HepG2 (cell line): ENCODE measurements at regions not wholly inside any gene's neighbourhood (a gene's known extent, or its start where the extent isn't known, plus 50 kb on each side); places are given as distances from the start of the nearest gene placed in this dataset.

Experiments
- ATAC-seq: fragments of 200-7000 bp; cut with Tn5 transposase; 3 replicates; pipeline ENCODE4 v1.9.1; 2020; ENCODE audit warnings: mild to moderate bottlenecking, moderate library complexity
- BruUV-seq: library from RNA; stranded (reverse); fragments of 400-500 nt; replicated peaks from 2 replicates; lab custom pipeline; 2021; lab: Mats Ljungman, UMichigan
- CTCF ChIA-PET: fragments of 300-600 bp; formaldehyde crosslinking; extraction: SDS; loops from one replicate; lab custom pipeline; 2021; ENCODE audit warnings: low total read pairs, inconsistent platforms, low intra/inter-chr PET ratio; lab: Yijun Ruan, JAX
- POLR2A ChIA-PET: fragments of 350-600 bp; sonication (Branson Sonifier 250); formaldehyde crosslinking; loops from one replicate; lab custom pipeline; 2020; ENCODE audit warnings: antibody characterized with exemption, inconsistent platforms; lab: Yijun Ruan, JAX
- DNase-seq: peaks from one replicate; pipeline ENCODE4 v3.0.0-alpha.2; 2015; ENCODE audit warnings: low spot score
- FAIRE-seq: peaks from 3 replicates; lab custom pipeline; 2011; peaks lifted over from hg19 to GRCh38; lab: Jason Lieb, UNC
- H2AFZ ChIP-seq: one replicate; pipeline ENCODE4 v1.6.1; 2011; ENCODE audit warnings: low read length, inconsistent platforms
- H3K27ac ChIP-seq: fragments of 300-600 bp; 3 replicates; pipeline ENCODE4 v1.8.0; 2011; ENCODE audit warnings: mixed run types, mild to moderate bottlenecking, mixed read lengths, low read length, inconsistent platforms; ENCODE audit not compliant: insufficient read depth; ENCODE audit errors: extremely low read length
- H3K27me3 ChIP-seq, 2 experiments: fragments of 200-600 bp in 1 of 2; 2 replicates in 1 of 2; 3 replicates in 1 of 2; pipeline versions ENCODE4 v1.6.0 to v1.8.0; 2011; ENCODE audit warnings: low read length in 2 of 2, mild to moderate bottlenecking in 2 of 2, moderate library complexity in 2 of 2, inconsistent platforms in 1 of 2; ENCODE audit not compliant: insufficient read depth in 2 of 2, control insufficient read depth in 1 of 2
- H3K36me3 ChIP-seq, 2 experiments: fragments of 200-600 bp in 1 of 2; replicated peaks in 1 of 2; 2 replicates in 1 of 2; 3 replicates in 1 of 2; pipeline versions ENCODE4 v1.5.1 to v1.8.0; 2011; ENCODE audit warnings: low read length in 2 of 2, inconsistent platforms in 1 of 2; ENCODE audit not compliant: insufficient read depth in 2 of 2, control insufficient read depth in 1 of 2
- H3K4me1 ChIP-seq: 2 replicates; pipeline ENCODE4 v1.5.1; 2012; ENCODE audit warnings: low read length, inconsistent platforms; ENCODE audit not compliant: insufficient read depth
- H3K4me2 ChIP-seq: 2 replicates; pipeline ENCODE4 v1.6.0; 2011; ENCODE audit warnings: low read depth, low read length, inconsistent platforms
- H3K4me3 ChIP-seq, 3 experiments: fragments of 200-600 bp in 1 of 3; sonication (generic), shearing (Covaris generic) in 1 of 3; replicated peaks in 1 of 3; 2 replicates each; pipeline ENCODE4 v1.5.1; 2011 to 2016; ENCODE audit warnings: low read length in 3 of 3, inconsistent platforms in 2 of 3, low read depth in 2 of 3, mild to moderate bottlenecking in 2 of 3, control low read depth in 1 of 3, mixed read lengths in 1 of 3; ENCODE audit not compliant: insufficient read depth in 1 of 3
- H3K79me2 ChIP-seq: one replicate; pipeline ENCODE4 v1.6.1; 2011; ENCODE audit warnings: low read length, inconsistent platforms; ENCODE audit not compliant: insufficient read depth
- H3K9ac ChIP-seq: 2 replicates; pipeline ENCODE4 v1.6.0; 2011; ENCODE audit warnings: mild to moderate bottlenecking, low read depth, low read length, inconsistent platforms; ENCODE audit not compliant: insufficient read depth
- H3K9me3 ChIP-seq: 2 replicates; pipeline ENCODE4 v1.5.1; 2012; ENCODE audit warnings: mild to moderate bottlenecking, low read length
- H4K20me1 ChIP-seq: 2 replicates; pipeline ENCODE4 v1.6.0; 2011; ENCODE audit warnings: inconsistent platforms, mild to moderate bottlenecking, low read length, moderate library complexity; ENCODE audit not compliant: insufficient read depth
- ARHGAP35 ChIP-seq: sonication (generic); formaldehyde crosslinking; IDR thresholded peaks from 2 replicates; pipeline ENCODE4 v1.9.0; 2022; ENCODE audit warnings: mild to moderate bottlenecking, inconsistent platforms, moderate library complexity, missing genetic modification reagents, borderline replicate concordance
- FOXA1 ChIP-seq, 2 experiments: fragments of 450-650 bp in 1 of 2; sonication (generic) in 1 of 2; formaldehyde crosslinking in 1 of 2; IDR thresholded peaks; 2 replicates each; pipeline versions ENCODE4 v1.4.0 to v1.6.1; 2016 to 2020; ENCODE audit warnings: missing genetic modification reagents in 1 of 2
- GATA4 ChIP-seq: sonication (generic); IDR thresholded peaks from 2 replicates; pipeline ENCODE4 v1.6.1; 2016; ENCODE audit warnings: antibody characterized with exemption, low read depth, borderline replicate concordance
- HOXA7 ChIP-seq: sonication (generic); formaldehyde crosslinking; IDR thresholded peaks from 2 replicates; pipeline ENCODE4 v1.8.1; 2022; ENCODE audit warnings: mild to moderate bottlenecking, missing genetic modification reagents, moderate library complexity
- KDM4B ChIP-seq: sonication (generic); formaldehyde crosslinking; IDR thresholded peaks from 2 replicates; pipeline ENCODE4 v1.4.0; 2020; ENCODE audit warnings: missing genetic modification reagents
- TARDBP ChIP-seq: sonication (generic); formaldehyde crosslinking; IDR thresholded peaks from 2 replicates; pipeline ENCODE4 v1.8.0; 2022; ENCODE audit warnings: mild to moderate bottlenecking, missing genetic modification reagents
- ZFP36L1 ChIP-seq: sonication (generic); formaldehyde crosslinking; IDR thresholded peaks from 2 replicates; pipeline ENCODE4 v1.8.0; 2022; ENCODE audit warnings: mild to moderate bottlenecking, missing genetic modification reagents, moderate library complexity
- ZNF430 ChIP-seq: sonication (generic); formaldehyde crosslinking; IDR thresholded peaks from 2 replicates; pipeline ENCODE4 v1.9.0; 2021; ENCODE audit warnings: mild to moderate bottlenecking, missing genetic modification reagents
- ZNF564 ChIP-seq: sonication (generic); formaldehyde crosslinking; IDR thresholded peaks from 2 replicates; pipeline ENCODE4 v1.8.1; 2023; ENCODE audit warnings: mild to moderate bottlenecking, missing genetic modification reagents
- ZNF616 ChIP-seq: sonication (generic); formaldehyde crosslinking; IDR thresholded peaks from 2 replicates; pipeline ENCODE4 v1.5.0; 2020; ENCODE audit warnings: low read depth, mild to moderate bottlenecking, missing genetic modification reagents
- ZNF7 ChIP-seq: IDR thresholded peaks from 2 replicates; pipeline ENCODE4 v1.6.1; 2016; ENCODE audit warnings: missing biosample characterization, missing genetic modification reagents
- WGBS: methylation state at CpG from one replicate; pipeline ENCODE4 v1.1.6; 2017; ENCODE audit warnings: low lambda C conversion rate; 5-methylcytosine and 5-hydroxymethylcytosine counted together
- in situ Hi-C: cut with HindIII; loops from 2 replicates; pipeline ENCODE4 v1.10.0; 2017; ENCODE audit warnings: low pct_unique_long_range_greater_than_20kb; ENCODE audit not compliant: extremely low pct_ligation_motif_present
- intact Hi-C: fragments of 100-400 bp; cut with micrococcal nuclease; formaldehyde crosslinking; loops from one replicate; pipeline ENCODE4 v1.10.0; 2022; ENCODE audit not compliant: unreplicated experiment
- TF ChIP-seq, protein P1 (sequence below): sonication (generic); formaldehyde crosslinking; IDR thresholded peaks from 2 replicates; pipeline ENCODE4 v1.5.1; 2020; ENCODE audit warnings: missing genetic modification reagents, mild to moderate bottlenecking, borderline replicate concordance
- TF ChIP-seq, protein P2 (sequence below): sonication (generic); formaldehyde crosslinking; IDR thresholded peaks from 2 replicates; pipeline ENCODE4 v1.5.0; 2020; ENCODE audit warnings: missing genetic modification reagents

DNA sequence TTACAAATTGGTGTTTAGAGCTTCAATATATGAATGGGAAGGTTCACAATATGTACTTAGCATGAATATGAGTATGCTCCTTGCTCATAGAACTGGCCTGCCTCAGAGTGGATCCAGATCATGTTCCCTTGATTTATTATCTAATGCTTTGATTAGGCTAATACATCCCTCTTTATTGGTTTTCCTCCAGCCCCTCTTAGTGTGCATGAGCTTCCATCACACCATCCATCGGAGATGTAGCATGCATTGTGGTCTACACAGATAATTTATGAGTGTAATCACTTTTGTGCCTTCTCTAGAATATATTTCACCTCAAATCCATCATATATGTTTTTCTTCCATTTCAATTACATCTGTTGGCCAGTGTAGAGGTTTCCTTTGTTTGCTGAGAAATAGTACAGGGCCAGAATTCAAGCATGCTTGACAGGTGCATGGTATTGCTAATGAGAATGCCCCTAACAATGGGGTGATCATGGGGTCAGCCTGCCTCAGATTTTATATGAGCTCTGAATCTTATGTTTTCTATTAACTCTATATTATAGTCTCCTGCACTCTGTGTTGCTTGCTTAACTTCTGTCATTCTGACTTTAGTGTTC lies 786.4 kb upstream of the ARPP21 start:
- 0% methylated on average over 1 of the region's 1 CpG for WGBS
- BruUV-seq, result no TSS peak
- Histone ChIP-seq H2AFZ (no peak overlapping the region), H3K36me3 (no peaks in the 10 kb centered on the region), H3K9me3 (no peaks in the 10 kb centered on the region), H3K9ac (no peak overlapping the region), H4K20me1 (no peaks in the 10 kb centered on the region), H3K27ac (no peak overlapping the region), H3K79me2 (no peaks in the 10 kb centered on the region)
- CTCF ChIA-PET, result no interaction called here
- FAIRE-seq (no peak), ATAC-seq (no peak), DNase-seq (no peak)
- intact Hi-C loops (no loop called here), in situ Hi-C loops (no loop called here)
- TF ChIP-seq ZNF564 (CRISPR knock-in tag), result no peak
- TF ChIP-seq, all 625 proteins: peak for 0
- POLR2A ChIA-PET, result no interaction called here
- no peaks in the 10 kb centered on the region; a peak in 1 of 5 replicates for H3K27me3 ChIP-seq
- no peak overlapping the region for H3K4me3 ChIP-seq
- H3K4me1 ChIP-seq, result no peaks in the 10 kb centered on the region
- H3K4me2 ChIP-seq, result no peak overlapping the region

DNA sequence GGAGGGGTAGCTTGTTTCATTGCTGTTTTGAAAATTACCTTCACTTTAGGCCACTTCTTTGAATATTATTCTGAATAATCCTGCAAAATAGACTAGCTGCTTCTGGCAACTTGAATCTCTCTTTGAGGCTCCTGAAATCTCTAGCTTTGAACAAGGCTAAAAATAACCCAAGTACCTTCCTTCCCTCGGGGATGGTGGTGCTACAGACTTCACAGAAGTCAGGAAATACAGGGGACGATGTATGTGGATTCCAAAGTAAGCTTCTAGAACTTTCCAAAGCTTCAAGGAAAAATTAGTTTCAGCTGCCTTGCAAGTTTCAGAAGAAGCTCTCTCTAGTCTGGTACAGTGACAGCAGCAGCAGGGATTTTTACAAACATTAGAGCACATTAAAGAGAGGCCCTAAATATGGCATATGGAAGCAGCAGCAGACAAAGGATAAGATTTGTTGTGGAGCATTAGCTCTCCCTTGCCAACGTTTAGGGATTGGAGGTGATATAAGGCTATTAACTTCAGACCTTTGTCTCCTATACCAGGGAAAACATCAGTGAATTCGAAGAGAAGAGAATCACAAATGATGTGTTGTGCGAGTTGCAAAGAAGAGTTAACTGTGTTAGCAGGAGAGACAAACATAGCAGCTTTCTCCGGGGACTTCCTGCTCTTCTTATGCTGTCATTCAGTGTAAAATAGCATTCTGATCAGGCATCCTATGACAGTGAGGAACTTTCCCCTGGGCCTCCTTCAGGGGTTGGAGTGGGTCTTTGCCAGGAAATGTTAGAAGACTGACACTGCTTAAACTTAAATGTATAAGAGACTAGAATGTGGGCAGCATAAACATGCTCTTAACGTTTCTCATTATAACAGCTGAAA lies 783.0 kb upstream of the ARPP21 start:
- in situ Hi-C loops (no loop called here), intact Hi-C loops (no loop called here)
- Histone ChIP-seq H3K4me1 (no peaks in the 10 kb centered on the region), H3K9ac (no peak overlapping the region), H3K36me3 (no peaks in the 10 kb centered on the region), H2AFZ (no peak overlapping the region), H3K9me3 (no peaks in the 10 kb centered on the region), H3K4me2 (no peak overlapping the region), H3K4me3 (no peak overlapping the region), H3K79me2 (no peaks in the 10 kb centered on the region), H3K27me3 (no peaks in the 10 kb centered on the region; a peak in 1 of 5 replicates), H4K20me1 (no peaks in the 10 kb centered on the region), H3K27ac (no peak overlapping the region)
- ChIA-PET POLR2A (no interaction called here), CTCF (no interaction called here)
- ATAC-seq (no peak), FAIRE-seq (no peak), DNase-seq (no peak)
- 3% methylated on average over 7 of the region's 7 CpGs for WGBS
- no TSS peak for BruUV-seq
- no peak for TF ChIP-seq ZFP36L1 (CRISPR knock-in tag)
- TF ChIP-seq FOXA1 (IDR thresholded peaks at IDR 0.05), result no peak
- TF ChIP-seq FOXA1 (CRISPR knock-in tag; IDR thresholded peaks at IDR 0.05), result no peak
- TF ChIP-seq, protein P1, sequence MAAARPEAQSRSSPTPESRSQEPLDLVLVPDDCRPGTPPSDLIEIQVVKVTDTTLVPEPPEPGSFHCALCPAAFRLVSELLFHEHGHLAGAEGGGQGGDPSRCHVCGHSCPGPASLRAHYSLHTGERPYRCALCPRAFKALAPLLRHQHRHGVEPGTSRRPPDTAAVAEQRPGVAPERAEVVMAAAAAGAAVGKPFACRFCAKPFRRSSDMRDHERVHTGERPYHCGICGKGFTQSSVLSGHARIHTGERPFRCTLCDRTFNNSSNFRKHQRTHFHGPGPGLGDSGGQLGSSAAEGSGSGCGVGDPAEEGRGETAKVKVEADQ (CRISPR knock-in tag), result no peak
- no peak for TF ChIP-seq ZNF616 (CRISPR knock-in tag)
- TF ChIP-seq ZNF430, result no peak
- TF ChIP-seq HOXA7 (CRISPR knock-in tag), result no peak
- TF ChIP-seq GATA4, result no peak
- no peak for TF ChIP-seq KDM4B
- TF ChIP-seq, protein P2, sequence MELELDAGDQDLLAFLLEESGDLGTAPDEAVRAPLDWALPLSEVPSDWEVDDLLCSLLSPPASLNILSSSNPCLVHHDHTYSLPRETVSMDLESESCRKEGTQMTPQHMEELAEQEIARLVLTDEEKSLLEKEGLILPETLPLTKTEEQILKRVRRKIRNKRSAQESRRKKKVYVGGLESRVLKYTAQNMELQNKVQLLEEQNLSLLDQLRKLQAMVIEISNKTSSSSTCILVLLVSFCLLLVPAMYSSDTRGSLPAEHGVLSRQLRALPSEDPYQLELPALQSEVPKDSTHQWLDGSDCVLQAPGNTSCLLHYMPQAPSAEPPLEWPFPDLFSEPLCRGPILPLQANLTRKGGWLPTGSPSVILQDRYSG (CRISPR knock-in tag), result no peak
- no peak for TF ChIP-seq TARDBP (CRISPR knock-in tag)
- TF ChIP-seq ZNF7 (CRISPR knock-in tag), result no peak
- TF ChIP-seq ARHGAP35 (CRISPR knock-in tag), result no peak
